NCI-H2171 (cell line): ENCODE measurements at regions not wholly inside any gene's neighbourhood (a gene's known extent, or its start where the extent isn't known, plus 50 kb on each side); places are given as distances from the start of the nearest gene placed in this dataset.

Source experiments
- DNase-seq: peaks from one replicate; lab custom pipeline; 2025; lab: John Stamatoyannopoulos, UW

DNA sequence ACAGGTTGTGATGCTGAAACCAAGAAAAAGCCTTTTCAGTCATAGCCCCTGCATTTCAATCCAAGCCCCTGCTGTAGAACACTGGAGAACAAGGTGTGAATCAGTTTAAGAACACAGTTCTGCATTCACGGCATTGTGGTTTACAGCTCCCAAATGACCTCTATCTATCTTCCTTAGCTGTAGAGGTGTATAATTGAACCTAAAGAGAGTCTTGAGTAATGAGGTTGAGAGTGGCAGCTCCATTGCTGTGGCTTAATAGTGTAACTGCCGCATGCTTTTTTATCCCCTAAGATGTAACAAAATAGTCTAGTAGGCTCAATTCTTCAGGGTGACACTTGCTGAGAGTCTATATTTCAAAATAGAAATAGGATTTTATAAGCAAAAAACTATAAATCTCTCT lies 121.3 kb upstream of the EPHA4 start:
- no peak for DNase-seq

DNA sequence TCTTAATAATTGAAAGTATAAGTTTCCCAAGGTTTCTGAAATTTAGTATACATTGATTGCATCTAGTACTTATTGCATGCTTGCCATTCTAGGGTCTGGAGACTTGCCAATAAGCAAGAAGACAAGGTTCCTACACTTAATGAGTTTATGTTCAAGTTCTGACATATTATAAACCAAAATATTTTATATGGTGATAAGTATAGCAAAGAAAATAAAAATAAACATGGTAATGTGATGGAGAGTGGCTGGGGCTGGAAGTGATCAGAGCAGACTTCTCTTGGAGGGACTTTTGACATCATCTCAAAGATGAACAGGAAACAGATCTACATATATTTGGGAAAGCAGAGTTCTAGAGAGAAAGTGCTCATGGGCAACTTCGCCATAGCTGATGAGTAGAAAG lies 119.5 kb upstream of the EPHA4 start:
- no peak for DNase-seq

DNA sequence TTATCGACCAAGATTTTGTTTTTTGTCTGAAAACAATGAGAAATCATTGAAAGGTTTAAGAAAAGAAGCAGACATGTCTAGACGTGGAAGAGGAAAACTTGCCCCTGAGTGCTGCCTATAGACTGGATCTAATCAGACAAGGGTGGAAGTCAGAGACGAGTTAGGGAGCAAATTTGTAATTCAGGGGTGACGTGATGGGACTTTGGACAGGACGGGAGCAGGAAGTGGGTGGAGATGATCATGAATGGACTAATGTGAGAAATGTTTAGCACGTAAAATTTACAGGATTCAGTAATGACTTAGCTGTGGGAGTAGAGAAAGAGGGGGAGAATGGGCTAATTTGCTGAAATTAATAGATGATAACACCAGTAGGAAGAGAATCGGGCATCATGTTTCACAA lies 117.0 kb upstream of the EPHA4 start:
- DNase-seq: no peak

DNA sequence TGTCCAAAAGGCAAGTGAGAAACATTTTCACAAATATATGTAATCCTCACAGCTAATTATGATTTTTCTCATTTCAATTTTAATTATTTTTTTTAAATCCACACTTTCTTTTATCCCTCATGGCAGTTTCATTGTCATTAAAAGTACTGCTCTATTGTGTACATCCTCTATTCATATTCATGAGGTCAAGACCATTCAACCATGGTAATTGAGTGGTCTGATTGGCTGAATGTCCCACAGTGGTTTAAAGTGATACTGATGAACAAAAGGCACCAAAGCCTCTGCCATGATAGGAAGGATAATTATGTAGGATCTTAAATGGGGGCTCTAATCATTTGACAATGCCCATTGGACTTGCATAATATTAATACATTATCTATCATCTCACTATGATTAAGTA lies 108.4 kb upstream of the EPHA4 start:
- DNase-seq: no peak

DNA sequence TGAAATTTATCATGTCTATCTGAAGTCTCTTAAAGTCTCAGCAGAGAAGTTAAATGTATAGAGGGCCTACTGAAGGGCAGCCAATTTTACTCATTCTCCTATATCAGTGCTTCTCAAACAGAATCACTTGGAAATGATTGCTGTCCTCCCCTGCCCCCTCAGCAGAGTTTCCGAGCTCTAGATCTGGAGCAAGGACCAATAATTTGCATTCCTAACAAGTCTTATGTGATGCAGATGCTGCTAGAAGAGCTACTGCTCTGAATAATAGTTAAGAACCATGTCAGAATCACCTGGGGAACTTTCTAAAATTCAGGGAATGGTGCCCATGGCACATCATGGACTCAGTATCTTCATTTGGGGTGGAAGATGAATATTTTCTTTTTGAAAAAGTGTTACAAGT lies 105.6 kb upstream of the EPHA4 start:
- no peak for DNase-seq

DNA sequence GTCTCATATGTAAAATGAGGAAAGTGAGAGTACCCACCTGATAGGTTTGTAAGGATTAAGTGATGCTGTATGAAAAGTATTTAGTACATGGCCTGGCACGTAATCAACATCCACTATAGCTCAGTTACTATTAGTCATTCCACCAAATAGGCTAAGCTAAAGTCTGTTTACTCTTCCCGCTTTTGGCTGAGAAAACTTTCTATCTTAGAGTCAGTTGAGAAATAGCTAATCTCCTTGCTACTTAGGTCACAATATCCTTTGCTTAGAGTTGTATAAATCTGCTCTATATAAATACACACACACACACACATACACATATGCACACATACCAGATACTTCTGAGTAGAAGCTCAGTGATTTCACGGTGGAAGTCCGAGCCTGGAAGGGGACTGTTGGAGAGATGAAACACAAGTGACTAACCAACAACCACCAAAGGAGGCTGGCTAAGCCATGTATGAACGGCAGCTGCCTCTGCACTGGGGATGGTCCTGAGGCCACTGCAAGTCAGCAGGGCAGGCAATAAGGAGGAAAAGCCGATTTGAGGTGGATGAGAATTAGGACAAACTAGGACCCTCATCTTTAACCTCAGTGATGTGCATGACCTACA lies 104.6 kb upstream of the EPHA4 start:
- no peak for DNase-seq

DNA sequence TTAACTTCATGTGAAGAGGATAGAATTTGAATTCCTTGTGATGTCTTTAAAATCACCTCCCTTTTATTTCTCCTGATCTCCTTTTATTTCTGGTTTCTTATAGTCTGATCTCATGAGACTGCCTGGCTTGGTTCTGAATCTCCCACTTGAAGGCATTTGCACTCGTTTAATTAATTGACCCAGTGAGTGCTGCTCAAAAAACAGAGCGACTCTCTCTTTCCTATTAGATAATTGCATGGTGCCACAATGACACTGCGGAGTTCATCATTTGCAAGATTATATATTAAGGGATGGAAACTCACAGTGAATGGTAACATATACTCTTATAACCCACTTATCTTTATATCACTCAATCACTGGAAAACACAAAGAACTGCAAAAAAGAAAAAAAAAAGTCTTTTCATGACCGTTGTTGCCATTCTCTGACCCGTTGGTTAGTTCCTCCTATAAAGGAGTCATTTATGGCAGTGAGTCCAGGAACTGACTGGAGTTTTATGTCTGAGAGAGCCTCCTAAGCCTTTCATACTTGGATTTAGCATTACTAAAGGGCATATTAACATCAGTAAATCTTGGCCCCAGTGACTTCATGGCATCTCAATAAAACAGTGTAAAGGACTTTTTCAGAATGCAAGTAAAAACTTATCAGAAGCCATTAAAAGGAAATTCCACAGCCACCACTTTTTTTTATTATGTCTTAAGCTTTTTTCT lies 103.3 kb upstream of the EPHA4 start:
- DNase-seq: no peak

DNA sequence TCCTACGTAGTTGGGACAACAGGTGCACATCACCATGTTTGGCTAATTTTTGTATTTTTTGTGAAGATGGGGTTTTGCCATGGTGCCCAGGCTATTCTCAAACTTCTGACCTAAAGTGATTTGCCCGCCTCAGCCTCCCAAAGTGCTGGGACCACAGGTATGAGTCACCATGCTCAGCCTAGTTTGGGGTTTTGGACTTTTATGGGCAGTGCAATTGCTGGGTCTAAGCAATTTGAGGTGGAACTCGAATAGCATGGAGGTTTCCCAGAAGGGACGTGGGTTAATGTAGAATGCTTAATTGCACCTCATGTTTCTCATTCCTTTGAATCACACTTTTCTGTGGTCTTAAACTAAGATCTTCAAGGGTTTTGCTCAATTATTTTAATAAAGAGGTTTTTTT lies 102.3 kb upstream of the EPHA4 start:
- no peak for DNase-seq

DNA sequence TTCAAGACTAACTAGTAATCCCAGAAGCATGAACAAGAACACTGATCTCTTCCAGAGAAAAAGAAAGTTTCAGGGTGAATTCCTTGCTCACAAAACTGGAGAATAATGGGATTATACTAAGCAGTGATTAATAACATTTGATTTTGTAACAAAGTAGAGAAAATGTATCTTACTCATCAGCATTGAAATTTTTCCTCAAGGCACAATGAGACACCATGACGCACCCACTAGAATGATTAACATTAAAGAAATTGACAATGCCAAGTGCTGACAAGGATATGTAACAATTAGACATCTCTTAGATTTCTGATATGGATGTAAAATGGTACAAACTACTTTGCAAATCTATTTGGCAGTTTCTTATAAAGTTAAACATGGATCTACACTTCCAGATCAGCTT lies 101.1 kb upstream of the EPHA4 start:
- no peak for DNase-seq

DNA sequence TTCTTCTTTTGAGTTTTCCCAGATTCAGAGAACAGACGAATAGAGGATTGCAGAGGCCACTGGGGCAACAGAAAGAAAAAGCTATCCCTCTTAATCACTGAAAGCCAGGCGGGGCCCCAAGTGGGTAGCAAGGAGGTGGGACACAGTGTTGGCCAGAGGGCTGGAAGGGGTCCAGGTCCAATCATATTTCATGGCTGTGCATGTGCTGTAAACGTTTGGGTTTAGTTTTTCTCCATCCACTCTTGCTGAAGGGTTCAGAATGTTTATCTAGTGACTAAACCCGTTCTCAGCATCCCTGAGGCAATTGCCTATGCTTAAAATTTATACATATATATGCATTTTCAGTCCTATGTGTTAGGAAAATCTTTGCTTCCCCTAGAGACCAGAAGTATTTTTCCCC lies 99.4 kb upstream of the EPHA4 start:
- DNase-seq: no peak

DNA sequence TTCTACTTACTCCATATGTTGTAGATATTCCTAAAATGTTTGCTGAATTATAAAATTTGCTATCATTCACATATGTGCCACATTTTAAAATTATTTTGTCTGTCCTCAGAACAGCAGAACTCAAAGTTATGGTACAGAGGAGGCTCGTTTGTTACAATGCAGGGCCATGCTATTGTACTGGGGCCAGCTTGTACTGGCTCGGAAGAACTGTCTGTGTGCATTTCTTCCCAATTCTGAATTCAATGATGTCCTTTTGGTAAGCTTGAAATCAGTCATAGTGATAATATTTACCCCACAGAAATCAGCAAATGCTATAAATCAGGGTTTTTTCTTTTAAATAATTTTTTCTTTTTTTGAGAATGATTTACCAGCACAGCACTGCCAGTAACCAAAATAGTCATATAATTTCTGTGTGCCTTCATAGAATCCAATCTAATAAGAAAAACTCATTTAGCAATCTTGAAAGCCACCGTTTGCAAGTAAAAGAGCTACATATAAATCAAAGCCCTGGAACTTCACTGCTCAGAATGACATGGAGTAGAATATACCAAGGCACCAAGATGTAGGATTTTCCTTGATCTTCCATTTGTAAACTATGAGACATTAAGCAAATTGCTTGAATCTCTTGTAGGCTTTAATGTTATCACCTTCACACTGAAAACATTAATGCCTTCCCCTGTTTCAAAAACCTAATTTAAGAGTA lies 90.7 kb upstream of the EPHA4 start:
- no peak for DNase-seq

DNA sequence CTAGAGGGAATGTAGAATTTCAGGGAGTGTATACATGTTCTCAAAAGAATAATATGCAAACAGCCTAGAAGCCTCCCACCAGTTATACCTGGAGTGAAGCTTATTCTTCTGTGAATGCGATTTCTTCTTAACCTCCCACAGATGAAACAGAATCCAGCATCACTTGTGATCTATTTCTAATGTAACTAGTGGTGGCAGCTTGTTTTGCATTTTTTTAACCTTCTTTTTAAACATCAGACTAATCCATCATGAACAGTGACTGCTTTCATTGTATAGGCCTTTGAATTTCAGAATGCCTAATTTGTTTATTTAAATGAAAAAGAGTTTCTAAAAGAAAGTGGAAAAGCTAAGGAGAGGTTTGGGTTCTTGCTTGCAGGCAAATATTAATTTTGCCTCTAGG lies 85.7 kb upstream of the EPHA4 start:
- DNase-seq: no peak

DNA sequence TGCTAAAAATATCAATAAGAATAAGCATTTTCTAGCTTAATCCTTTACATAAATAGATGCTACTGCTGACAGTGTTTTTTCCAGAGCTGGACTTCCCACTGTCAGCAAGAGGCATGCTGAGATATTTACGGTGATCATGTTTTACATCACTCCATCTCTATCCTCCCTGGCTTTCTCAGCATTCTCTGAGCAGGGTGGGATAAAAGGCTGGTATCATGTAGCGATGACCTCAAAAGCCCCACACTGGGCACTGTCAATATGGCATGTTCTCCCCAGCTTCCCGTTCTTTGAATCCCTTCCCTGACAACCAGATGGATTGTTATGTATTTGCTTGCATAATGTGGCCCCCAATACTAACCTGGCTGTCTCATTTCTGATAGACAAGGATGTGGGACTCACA lies 83.2 kb upstream of the EPHA4 start:
- DNase-seq: no peak

DNA sequence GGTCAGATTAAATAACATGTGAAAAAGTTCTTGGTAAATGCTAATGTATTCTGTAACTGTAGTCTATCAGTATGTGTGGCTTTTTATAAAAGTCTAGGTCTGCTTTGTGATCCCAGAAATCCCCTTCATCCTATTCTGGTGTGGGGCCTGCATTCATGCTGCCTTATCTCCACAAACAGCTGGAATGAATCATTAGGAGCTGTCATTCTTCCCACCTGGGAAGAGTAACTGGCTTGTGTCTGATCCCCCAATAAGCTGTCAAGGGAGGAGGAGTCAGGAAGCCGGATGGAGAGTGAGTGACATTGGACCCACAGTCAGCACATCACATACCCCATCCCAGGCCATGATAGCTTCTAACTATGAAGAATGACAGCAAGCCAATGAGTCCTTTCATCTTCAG lies 81.1 kb upstream of the EPHA4 start:
- no peak for DNase-seq

DNA sequence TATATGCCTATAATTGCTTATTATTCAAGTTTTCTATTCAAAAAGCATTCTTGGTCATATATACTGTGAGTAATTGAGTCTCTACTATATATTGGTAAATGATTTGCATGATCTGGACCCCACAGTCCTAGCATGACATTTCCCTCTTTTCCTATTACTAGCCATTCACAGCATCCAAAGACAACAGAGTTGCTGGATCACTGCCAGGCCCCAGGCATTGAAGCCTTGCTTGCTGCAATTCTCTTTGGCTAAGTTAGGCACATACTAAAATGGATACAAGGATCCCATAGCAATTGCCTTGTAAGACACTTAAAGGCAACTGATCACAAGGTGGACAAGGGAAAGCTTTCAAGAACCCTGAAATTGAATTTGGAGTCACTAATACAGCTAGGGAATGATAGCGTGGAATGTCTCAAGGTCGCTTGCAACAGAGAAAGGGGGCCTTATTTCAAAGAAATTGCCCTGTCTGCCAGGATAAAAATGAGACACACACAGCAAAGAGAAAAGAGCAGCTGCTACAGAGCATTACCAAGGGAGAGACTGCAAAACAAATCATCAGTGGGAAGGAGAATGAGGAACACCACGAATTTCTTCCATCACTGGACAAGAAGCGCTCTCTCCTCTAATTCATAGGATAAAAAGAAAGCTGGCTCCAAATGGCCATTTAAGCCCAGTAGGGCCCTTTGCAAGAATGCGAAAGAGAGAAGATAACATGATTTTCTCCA lies 77.1 kb upstream of the EPHA4 start:
- no peak for DNase-seq

DNA sequence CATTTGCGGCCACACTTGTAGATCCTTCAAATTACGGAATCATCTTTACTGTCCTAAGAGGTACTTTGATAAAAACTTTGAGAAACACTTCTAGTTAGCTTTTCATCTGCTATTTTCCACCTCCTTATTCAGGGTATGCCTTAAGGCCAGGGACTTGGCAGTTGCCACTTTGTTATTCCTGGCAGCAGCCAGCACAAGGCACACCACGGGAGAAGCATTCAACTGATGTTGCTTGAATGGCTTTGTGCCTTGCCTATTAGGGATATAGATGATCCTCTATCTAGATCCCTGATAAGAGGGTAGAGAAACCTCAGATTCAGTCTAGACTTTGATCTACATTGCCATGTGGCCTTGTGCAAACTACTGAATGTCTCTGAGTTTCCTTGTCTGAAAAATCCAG lies 70.3 kb upstream of the EPHA4 start:
- no peak for DNase-seq

DNA sequence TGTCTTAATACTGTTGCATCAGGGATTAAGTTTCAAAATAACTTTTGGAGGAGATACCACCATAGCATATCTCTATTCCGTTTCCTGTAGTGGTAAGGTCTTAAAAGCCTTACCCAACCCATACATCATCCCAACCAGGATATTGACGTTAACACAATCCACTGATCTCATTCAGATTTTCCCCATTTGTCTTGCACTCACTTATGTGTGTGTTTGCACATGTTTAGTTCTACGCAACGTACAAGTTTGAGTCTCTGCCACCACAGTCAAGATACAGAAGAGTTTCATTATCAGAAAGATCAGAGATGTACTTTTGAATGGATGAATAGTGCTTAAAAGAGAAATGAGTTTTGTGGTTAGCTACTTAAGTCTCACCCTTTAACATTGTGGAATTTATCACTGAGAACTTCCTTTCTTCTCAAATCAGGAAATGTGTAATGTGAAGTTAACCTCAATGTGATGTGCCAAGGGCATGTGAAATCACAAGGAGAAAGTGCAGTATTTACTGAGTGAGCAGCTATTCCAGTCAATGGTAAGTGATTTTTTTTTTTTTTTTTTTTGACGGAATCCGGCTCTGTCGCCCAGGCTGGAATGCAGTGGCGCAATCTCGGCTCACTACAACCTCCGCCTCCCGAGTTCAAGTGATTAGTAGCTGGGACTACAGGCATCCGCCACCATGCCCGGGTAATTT lies 69.2 kb upstream of the EPHA4 start:
- DNase-seq: no peak

DNA sequence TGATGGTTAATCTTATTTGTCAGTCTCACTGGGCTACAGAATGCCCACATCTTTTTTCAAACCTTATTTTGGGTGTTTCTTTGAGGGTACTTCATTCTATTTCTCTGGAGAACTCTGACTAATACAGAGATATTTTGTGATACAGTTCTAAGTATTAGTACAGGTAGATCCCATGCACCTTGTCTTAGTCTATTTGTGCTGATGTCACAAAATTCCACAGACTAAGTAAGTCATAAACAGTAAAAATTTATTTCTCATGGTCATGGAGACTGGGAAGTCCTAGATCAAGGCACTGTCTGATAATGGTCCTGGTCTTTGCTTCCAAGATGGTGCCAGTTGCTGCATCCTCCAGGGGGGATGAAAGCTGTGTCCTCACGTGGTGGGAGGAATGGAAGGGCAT lies 68.6 kb upstream of the EPHA4 start:
- no peak for DNase-seq

DNA sequence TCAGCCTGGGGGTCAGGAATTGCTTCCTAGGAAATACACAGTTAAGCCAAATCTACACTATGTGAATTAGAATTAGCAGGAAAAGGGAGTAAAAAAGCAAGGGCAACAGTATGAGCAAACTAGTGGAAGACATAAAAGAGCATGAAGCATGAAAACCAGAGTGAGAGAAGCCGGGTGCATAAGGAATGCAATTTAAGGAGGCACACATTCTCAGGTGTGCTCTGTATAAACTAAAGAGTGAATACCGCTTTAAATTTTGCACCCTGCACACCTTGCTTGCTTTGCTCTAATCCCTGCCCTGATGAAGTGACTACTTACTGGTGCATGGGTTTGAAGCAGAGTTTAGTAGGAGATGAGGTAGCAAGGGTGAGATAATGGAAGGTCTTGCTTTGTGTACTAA lies 65.7 kb upstream of the EPHA4 start:
- no peak for DNase-seq

DNA sequence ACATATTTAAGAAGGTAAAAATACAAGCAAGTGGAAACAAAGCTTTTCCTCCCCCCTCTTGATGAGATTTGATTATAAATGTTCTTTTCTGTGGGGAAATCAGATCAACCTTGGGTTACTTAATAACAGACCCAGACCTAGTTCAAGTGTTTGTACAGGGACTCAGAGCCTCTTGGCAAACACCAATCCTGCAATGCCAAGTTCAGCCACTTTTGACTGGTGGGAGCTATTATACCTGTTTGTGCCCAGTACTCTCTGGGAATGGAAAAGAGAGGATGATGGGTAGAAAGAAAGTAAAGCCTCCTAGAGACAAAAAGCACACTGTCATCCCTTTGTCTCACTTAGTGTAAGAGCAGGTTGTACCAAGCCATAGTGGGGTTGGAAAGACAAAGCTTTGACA lies 63.8 kb upstream of the EPHA4 start:
- no peak for DNase-seq

DNA sequence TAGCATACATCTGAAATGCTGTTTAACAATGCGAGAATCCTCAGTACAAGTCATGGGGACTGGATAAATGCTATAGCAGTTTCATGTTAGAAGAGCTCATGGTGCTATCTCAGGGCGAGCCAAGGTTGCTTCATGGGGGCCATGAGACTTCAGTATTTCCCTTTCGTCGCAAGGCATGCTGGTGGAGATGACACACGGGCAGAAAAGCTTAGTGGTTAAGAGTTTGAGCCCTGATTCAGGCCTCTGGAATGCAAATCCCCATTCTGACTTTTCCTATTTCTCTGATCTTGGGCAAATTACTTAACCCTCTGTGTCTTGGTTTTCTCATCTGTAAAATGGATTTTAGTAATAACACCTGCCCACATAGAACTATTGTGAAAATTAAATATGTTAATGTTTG lies 57.4 kb upstream of the EPHA4 start:
- DNase-seq: no peak

DNA sequence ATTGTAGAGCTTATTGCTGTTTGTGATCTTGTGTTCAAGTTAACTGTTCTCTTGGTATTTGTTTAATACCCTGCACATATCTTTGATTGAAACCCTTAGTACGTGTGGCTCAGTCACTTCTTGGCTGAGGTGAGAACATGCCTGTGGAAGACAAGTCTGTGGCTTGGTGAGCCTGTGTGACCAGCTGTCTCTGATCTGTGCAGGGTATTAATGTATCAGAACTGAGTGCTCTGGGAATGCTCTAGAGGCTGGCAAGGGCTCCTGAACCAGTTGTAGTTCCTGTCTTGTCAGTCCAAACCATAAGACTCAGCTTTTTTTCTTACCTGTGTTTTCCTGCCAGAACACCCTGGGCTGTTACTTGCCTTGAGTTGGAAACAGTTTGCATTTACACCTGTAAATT lies 52.4 kb upstream of the EPHA4 start:
- no peak for DNase-seq
